Retina (tissue), 1 donor: ENCODE measurements at regions not wholly inside any gene's neighbourhood (a gene's known extent, or its start where the extent isn't known, plus 50 kb on each side); places are given as distances from the start of the nearest gene placed in this dataset.

Experiments
- DNase-seq: peaks from one replicate; pipeline ENCODE4 v3.0.0-alpha.2; 2016

DNA sequence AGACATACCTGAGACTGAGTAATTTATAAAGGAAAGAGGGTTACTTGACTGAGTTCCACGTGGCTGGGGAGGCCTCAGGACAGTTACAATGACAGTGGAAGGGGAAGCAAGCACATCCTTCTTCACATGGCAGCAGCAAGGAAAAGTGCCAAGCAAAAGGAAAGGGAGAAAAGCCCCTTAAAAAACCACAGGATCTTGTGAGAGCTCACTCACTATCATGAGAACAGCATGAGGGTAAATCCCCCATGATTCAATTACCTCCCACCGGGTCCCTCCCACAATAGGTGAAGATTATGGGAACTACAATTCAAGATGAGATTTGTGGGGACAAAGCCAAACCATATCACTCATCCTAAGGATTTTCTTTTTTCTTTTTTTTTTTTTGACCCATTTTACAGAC is 177.8 kb upstream of the EEA1 start:
- DNase-seq: no peak

DNA sequence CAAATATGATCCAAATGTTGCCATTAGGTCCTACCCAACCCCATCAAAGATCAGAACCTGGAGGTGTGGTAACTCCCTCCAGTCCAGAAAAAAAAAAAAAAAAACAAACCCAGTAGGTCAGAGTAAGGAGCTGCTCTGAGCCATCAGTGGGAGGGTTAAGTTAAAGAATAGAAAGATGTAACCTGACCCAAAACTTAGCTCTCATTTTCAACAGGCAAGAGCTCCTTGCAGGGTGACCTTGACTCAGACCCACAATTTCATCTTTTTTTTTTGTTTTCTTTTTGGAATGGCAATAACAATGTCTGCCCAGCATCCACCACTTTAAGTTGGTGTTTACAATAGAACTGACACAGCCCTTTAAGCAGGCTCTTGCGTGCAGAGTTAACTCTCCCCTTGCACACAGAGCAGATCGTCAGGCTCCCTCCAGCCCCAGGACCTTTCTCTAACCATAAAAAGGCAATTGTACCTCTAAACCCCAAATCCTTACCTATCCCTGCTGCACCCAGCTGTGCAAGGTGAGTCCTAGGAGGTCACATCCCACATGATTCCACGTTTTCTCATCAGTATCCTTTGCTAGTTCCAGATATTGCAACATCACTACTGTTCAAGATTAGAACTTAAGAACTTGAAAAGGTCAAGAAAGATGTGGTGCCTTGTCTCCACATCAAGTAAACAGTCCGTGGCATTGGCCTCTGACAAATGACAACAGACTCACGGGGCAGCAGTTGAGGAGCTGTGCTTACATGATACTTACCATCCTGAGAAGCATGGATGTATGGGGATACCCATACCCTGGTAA is 178.6 kb upstream of the EEA1 start:
- no peak for DNase-seq

DNA sequence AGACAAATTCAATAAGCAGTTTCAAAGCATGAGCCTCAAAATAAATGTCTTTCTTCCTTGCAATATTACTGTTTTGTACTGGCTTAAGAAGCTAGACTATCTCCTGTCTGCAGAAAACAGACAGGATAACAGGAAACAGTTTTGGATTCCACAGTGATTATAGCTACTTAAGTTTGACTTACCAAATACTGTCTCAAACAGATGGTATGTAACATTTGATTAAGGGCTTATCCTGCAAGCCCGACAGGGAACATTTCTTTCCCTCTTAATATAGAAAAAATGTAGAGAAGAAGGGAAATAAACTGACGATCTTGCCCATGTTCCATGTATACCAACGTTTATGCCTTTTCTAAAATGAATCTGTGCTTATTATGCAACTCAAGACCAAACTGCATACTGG is 179.9 kb upstream of the EEA1 start:
- peak; percentile 23 for DNase-seq

DNA sequence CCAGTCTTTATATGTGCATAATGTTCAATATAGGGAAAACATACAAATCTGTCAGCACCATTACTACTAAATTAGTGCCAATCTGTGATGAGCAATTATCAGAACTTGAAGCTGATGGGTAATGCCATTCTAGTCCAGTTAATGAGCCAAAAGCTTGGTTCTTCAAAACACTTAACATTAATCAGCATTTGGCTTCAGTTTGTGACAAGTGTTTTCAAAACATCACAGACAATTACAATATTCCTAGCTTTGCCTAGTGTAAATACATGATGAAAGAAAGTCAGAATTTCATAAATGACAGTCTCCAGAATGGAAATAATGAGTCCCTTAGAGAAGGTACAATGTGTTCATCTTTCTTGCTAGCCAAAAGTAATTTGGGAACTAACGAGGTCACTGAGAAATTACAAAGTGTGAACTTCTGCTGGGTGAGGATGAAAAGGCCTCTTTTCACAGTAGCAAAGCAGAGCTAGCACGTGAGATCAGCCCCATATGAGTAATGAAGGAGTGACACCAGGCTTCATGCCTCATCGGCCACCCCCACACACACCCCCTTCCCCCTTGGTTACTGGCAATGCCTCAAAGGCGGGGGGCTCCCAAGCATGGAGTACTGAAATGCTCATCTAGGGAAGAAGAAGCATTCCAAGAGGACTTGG is 180.6 kb upstream of the EEA1 start:
- DNase-seq: peak; percentile 76

DNA sequence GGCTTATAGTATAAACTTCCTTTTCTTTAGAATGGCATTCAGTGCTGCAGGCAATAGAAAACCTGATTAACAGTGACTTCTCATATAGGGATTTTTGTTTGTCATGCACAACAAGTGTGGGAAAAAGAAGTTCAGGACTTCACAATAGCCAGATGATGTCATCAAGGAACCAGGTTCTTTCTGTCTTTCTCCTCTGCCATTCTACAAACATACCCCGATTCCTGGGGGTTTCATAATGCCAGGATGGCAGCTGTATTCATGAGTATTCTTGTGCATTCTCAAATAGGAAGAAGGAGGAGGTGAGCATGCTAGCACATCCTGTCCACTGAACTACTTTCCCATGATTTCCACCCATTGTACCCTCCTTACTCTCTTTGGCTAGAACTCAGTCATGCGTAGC is 182.7 kb upstream of the EEA1 start:
- DNase-seq: no peak

DNA sequence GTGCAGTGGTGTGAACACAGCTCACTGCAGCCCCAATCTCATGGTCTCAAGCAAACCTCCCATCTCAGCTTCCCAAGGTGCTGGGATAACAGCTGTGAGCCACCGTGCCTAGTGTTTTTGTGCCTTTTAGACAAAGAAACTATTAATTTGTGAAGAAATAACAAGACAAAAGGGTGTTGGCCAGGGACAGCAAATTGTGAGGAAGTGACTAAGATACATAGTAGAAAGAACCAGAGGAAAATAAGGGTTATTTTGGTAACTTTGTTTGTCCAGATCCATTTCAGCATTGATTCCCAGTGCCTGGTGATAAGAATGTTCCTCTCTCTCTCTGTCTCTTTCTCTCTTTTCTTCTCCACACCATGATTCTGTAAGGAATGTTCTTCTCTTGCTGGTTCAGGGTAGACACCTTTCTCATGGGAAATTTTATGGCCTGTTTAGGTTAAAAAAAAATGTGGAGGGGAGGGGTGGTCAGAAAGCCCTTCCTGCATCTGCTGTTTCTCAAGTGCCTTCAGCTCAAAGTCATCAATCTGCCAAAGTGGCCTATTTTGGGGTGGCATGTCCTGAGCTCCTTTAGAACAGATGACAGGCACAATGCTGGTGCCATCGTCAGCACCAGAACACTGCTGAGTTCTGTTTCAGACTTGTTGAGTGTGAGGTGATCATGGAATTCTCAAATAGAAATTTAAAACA is 184.4 kb upstream of the EEA1 start:
- no peak for DNase-seq

DNA sequence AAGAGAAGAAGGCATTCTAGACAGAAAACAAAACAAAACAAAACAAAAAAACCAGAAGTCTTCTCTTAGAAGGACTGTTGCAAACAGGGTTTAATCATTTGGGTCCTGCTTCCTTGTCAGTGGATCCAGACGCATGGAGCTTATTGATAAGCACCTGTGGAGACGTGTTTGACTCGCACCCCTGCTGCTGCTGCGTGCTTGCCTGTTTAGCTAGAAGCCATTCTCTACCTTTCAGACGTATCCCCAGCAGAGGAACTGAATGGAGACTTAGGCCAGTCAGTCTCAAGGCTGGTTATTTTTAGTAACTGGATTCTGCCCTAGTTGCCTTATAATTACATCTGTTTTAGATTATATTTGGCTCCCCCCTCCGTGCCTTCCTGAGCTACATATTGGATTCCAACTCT is 186.1 kb upstream of the EEA1 start:
- no peak for DNase-seq

DNA sequence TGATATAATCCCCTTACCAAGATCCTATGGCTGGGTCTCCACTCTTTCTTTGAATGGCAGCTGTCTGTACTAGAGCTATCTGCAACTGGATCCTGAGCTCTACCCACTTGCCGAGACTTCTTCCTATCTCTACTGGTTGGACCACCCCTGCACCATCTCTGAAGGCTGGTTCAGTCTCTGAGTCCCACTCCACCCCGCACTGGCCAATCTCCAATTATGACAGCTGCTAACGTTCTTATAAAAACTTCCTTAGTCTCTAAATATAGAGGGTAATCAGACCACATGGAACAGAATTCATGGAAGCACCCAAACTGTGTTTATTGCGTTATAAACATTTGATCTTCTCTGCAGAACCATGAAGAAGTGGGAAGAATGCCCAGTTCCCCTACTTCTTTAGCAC is 186.6 kb upstream of the EEA1 start:
- DNase-seq: no peak

DNA sequence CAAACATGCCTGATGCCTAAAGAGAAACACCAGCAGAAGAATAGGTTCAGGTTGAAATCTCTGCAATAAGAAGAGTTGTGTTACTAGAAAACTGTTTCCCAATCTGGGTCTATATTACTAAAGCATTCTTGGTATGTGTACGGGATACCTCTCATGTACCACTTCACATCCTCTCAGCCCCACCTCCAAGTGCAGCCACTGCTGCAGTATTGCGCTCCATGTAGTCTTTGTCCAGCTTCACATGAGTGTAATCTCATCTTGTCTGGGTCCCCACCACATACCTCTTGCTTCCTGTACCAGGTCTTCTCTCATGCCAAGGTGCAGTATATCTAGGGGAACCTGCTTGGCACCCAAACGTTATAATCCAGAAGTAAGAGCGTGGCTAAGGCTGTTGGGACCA is 187.5 kb upstream of the EEA1 start:
- DNase-seq: no peak

DNA sequence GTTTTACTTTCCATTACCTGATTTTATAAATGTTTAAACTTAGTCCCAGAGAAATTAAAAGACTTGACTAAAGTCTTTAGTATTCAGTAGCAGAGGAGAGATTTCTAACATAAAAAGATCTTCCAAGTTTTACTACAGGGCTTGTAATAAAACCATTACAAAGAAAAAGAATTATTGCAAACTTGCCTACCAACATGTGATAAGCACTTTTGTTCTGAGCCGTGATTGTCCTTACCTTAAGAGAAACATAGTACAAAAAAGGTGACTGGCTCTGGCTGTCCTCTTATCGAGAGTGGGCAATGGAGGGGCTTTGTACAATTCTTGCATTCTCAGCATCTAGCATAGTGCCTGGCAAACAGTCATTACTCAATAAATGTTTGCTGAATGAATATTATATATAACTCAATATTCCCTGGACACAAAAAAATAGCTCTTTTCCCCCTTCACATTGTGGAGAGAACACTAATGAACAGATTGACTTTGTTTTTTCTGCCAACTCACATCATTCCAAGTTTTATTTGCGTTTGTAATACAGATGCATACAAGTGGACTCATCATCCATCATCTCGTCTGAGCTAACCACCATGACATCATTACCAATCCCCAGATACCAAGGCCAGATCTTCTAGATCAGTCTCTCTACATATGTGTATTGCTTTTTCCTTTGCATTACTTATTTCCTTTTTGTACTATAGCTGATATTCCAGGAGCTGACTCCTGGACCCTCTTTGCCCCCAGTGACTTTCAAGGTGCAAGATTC is 192.8 kb upstream of the EEA1 start:
- DNase-seq: no peak

DNA sequence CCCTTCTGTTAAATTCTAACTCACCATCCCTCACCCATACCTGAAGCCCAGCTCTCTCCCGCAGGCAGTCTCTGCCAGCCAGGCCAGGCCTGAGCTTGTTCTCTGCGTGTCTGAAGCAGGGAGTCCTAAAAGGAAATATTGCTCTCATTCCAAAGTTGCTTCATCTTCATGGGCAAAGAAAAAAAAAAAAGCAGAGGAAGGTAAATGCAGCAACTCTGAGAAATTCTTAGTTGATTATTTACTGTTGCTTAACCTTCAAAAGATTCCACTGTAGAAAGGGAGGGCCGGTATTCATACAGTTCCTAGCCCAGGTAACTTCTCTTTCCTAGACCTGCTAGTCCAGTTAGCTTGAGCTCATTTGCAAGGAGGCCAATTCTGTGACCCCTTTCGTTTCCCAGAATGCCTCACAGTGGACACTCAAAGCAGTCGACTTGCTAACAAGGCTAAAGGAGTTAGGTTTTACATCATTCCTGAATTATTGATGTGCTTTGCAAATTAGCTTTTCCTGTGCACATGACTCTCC is 193.5 kb upstream of the EEA1 start:
- no peak for DNase-seq

DNA sequence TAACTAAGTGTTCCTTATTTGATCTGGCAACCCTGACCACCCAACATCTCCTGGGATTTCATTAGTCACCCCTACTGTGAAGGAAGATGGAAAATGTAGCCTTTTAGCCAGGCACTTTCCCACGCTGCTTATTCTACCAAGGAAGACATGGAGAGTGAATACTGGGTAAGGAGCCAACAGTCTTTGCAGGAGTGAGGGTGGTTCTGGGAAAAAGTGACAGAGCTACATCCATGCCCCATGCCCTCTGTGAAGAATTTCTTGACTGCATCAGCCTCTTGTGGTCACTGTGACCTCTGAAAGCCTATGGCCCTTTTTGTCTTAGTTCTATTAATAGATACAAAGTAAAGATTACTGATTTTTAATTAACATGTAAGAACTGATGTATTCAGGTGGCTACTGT is 196.0 kb upstream of the EEA1 start:
- no peak for DNase-seq

DNA sequence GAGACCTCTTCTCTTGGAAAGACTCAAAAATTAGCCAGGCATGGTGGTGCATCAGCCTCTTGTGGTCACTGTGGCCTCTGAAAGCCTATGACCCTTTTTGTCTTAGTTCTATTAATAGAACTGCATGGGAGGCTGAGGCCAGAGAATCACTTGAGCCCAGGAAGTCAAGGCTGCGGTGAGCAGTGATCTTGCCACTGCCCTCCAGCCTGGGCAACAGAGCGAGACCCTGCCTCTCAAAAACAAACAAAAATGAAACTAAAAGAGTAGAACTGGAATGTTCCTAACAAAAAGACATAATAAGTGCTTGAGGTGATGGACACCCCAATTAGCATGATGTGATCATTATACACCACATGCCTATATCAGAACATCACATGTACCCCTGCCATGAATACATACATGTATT is 197.0 kb upstream of the EEA1 start:
- no peak for DNase-seq

DNA sequence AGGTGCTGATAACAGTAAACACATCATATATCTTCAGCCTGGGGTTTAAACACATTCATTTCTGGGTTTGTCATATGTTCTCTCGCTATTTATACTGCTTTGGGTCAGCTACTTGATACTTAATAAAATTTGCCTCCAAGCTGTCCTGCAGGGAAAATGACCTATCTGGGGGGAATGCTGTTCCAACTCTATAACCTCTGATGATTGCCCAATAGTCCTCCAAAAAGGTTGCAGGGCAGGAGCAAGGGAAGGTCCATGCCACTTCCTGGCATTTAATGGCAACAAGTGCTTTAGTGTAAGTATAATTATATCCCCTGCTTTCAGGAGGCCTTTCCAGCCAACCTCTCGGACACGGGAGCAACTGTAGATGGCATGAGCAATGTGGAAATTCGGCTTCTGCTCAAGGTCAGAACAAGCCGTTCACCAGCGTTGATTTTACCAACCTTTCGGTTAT is 198.0 kb upstream of the EEA1 start:
- DNase-seq: no peak

DNA sequence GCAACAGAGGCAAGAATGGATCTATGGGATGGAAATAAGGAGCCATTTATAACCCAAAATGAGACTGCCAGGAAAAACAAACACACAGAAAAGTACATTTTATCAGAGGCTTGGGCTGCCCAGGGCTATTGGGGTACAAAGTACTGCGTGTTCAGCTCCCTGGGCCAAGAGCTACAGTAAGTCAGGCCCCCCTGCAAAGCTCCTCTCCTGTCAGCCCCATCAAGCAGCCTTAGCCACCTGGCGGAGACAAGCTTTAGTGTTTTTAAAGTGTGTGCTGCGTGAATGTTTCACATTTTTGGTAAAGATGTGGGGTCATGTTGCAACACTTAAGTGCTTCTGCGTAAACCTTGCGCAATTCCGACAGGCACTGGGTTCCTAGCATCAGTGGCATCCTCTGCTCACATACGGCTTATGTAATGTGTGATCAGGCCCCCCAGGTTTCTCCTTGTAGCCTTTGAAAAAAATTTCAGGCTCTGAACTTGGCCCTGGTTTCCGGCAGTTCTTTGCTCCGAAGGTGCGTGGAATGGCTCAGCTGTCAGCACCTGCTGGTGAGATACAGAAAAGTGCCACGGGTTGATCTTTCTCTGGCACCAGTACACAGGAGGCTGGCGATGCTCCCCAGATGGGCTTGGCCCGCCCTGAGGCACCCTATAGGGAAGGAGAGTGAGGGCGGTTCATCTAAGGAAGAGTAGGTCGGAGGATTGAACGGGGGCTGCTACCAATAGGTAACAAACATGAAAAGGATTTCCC is 198.7 kb upstream of the EEA1 start:
- DNase-seq: no peak

DNA sequence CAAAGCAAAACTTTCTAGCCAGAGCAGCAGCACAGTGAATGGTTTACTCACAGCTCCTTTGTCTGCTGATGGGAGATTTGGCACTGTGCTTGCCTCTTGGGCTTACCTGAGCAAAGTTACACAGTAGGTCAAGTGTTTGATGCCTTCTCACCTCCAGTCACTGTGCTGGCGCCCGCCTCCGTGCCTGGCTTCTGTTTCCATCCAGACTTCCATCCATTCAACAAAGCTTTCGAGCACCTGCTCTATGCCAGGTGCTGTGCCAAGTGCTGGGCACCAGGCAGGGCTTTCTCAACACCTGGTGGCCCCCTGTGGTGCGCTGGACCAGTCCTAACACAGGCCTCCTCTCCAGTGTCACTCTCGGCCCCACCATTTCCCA is 199.2 kb upstream of the EEA1 start:
- no peak for DNase-seq

DNA sequence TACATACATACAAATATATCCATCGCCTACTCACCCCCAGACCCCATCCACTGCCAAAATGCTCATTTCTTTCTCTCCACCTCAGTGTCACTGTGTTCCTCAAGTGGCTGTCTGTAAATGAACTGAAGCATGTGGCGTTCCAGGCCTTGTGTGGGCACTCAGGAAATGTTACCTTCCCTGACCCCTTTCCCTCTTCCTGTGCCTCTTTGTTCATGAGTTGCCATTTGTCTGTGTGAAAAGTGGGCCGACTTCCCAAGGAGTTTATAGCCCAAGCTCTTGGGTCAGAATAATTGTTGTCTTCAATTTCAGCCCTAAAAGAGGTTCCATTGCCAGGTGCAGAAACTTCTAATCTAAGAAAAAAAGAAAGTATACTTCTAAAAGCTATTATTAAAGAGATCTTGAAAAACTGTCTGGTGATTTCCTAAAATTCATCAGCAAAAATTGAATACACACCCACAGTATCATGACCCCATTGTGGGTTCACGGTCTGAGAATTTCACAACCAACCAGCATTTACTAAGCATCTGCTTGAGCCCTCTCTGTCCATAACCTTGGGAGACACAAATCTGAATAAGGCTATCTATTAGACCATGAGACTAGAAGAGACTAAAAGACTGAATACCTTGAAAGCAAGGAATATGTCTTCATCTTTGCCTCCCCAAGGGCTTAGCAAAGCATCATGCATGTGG is 201.4 kb upstream of the EEA1 start:
- no peak for DNase-seq

DNA sequence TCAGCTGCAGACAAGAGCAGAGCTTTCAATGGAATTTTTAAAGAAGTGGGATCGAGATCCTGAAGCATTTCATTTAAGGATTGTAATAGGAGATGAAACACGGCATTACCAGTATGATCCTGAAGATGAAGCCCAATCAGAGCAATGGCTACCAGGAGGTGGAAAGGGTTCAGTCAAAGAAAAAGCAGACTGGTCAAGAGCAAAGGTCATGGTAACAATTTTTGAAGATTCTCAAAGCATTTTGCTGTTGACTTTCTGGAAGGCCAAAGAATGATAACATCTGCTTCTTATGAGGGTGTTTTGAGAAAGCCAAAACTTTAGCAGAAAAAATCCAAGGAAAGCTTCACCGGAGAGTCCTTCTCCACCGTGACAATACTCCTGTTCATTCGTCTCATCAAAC is 204.3 kb upstream of the EEA1 start:
- DNase-seq: no peak

DNA sequence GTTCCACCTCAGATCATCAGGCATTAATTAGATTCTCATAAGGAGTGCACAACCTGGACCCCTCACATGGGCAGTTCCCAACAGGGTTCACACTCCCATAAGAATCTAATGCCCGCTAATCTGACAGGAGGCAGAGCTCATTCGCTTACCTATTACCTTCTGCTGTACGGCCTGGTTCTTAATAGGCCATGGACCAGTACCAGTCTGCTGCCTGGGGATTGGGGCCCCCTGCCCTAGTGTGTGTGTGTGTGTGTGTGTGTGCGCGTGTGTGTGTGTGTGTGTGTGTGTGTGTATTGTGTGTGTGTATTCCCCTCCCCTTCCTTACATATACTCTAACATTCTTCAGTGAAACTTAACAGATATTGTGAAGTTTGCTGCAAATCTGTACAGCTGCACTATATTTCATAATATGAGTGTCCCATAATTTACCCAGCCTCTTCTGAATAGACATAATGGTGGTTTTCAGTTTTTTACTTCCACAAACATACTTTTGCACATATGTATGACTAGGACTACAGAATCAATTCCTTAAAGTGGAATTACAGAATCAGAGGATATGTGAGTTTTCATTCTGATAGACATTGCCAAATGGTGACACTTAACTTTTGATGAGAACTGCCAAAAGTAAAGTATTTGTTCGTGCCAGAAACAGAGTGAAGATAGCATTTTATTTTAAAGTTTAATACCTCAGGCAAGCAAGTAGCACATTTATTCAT is 205.2 kb upstream of the EEA1 start:
- DNase-seq: no peak

DNA sequence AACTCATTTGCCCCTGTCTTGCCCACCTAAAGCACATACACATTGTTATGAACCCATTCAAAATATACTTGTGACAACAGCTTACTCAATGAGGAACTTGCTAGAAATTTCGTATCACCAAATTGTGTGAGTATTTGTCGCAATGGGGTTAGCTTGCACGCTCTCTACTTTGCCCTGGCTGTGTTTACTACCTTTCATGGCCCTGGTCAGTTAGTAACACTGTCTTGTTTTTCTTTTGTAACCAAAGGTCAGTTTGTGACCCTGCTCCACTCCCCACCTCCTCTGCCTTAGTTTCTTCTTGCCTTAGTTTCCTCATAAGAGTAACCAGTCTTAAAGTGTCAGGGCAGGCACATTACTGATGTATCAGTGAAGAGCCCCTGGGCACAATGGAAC is 205.8 kb upstream of the EEA1 start:
- no peak for DNase-seq
